ENCODE measurements at regions not wholly inside any gene's neighbourhood (a gene's known extent, or its start where the extent isn't known, plus 50 kb on each side); places are given as distances from the start of the nearest gene placed in this dataset.
"Not testable (repeated sequence)": the region's sequence is repeated elsewhere in the genome, so short reads cannot be mapped to it uniquely, and the experiment has no call there.

DNA sequence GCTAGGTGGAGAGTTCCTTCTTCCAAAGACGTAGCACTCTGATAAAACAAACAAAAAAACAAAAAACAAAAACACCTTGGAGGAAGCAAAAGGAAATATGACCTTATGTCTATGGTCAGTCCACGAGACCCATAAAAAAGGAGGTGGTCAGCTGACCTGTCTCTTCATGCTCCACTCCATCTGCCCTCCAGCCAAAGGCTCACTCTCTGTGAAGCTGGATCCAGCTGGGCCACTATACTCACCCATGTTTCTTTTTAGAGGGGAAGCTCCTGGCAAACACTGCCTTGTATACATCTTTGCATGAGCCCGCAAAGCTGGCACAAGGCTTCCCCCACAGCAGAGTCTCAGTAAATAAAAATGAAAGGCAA is 126.1 kb upstream of the CACHD1 start:
- no peaks in the 10 kb centered on the region for H3K9me3 Mint-ChIP-seq (ENCODE audit: unreplicated experiment)
- H3K27me3 Mint-ChIP-seq (ENCODE audit: unreplicated experiment): peaks cover 24% of the 10 kb centered on the region
- H3K36me3 Mint-ChIP-seq (ENCODE audit: unreplicated experiment): no peaks in the 10 kb centered on the region
- H3K4me1 Mint-ChIP-seq (ENCODE audit: unreplicated experiment): no peaks in the 10 kb centered on the region
- H3K27ac Mint-ChIP-seq (ENCODE audit: unreplicated experiment): no peak overlapping the region
- DNase-seq (ENCODE audit: extremely low spot score, unreplicated experiment): no peak
- H3K4me3 Mint-ChIP-seq (ENCODE audit: unreplicated experiment): no peak overlapping the region
- TF ChIP-seq, protein P1, sequence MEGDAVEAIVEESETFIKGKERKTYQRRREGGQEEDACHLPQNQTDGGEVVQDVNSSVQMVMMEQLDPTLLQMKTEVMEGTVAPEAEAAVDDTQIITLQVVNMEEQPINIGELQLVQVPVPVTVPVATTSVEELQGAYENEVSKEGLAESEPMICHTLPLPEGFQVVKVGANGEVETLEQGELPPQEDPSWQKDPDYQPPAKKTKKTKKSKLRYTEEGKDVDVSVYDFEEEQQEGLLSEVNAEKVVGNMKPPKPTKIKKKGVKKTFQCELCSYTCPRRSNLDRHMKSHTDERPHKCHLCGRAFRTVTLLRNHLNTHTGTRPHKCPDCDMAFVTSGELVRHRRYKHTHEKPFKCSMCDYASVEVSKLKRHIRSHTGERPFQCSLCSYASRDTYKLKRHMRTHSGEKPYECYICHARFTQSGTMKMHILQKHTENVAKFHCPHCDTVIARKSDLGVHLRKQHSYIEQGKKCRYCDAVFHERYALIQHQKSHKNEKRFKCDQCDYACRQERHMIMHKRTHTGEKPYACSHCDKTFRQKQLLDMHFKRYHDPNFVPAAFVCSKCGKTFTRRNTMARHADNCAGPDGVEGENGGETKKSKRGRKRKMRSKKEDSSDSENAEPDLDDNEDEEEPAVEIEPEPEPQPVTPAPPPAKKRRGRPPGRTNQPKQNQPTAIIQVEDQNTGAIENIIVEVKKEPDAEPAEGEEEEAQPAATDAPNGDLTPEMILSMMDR (IDR thresholded peaks at IDR 0.05): no peak

DNA sequence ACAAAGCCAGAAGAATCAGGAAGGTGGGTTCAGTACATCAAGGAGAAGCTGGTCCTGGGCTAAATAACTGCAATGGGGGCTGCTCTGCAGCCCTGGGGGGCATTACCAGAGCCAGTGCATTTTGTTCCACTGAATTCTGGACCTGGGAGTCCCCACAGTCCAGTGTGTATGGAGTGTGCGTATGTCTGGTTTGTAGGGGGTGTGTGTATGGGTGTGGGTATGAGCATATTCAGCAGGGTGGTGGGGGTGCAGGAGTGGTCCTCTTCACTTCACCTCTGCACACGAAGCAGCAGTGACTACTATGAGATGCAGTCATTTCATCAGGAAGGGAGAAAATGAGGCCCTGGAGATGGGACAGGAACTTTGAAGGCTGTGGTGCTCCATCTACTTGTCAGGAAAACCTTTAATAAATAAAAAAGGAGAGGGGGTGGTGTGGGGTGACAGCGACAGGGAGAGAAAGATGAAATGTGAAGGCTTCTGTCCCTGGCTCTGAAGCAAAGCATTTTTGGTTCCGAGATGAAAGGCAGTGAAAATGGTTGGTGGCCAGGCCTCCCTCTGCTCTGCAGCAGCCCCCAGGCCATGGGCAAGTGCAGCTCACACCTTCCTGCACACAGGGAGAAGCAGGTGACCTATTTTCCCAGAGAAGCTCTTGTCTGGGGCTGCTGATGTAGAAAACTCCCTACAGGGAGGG is 121.5 kb upstream of the CACHD1 start:
- no peak overlapping the region for H3K4me3 Mint-ChIP-seq (ENCODE audit: unreplicated experiment)
- TF ChIP-seq, protein P1 (IDR thresholded peaks at IDR 0.05): no peak
- H3K4me1 Mint-ChIP-seq (ENCODE audit: unreplicated experiment): no peaks in the 10 kb centered on the region
- peaks cover 8% of the 10 kb centered on the region for H3K27me3 Mint-ChIP-seq (ENCODE audit: unreplicated experiment)
- DNase-seq (ENCODE audit: extremely low spot score, unreplicated experiment): no peak
- H3K9me3 Mint-ChIP-seq (ENCODE audit: unreplicated experiment): no peaks in the 10 kb centered on the region
- no peak overlapping the region for H3K27ac Mint-ChIP-seq (ENCODE audit: unreplicated experiment)
- H3K36me3 Mint-ChIP-seq (ENCODE audit: unreplicated experiment): no peaks in the 10 kb centered on the region

DNA sequence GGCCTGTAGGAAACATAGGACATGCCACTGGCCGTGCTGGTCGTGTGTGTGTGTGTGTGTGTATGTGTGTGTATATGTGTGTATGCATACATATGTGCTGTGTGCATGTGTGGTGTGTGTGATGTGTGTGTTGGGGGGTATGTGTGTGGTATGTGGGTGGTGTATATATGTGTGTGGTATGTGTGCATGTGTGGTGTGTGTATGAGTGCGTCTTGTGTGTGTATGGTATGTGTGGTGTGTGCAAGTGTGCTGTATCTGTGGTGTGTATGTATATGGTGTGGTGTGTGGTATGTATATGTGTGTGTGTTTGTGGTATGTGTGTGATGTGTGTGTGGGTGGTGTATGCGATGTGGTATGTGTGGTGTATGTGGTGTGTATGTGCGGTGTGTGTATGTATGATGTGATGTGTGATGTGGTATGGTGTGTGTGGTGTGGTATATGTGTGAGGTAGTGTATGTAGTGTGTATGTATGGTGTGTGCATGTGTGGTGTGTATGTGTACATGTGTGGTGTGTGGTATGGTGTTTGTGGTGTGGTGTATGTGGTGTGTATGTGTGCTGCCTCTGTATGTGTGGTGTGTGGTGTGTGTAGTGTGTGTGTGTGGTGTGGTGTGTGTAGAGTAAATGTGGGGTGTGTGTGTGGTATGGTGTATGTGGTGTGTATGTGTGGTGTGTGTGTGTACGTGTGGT is 120.8 kb upstream of the CACHD1 start:
- H3K9me3 Mint-ChIP-seq (ENCODE audit: unreplicated experiment): no peaks in the 10 kb centered on the region
- no peaks in the 10 kb centered on the region for H3K36me3 Mint-ChIP-seq (ENCODE audit: unreplicated experiment)
- DNase-seq (ENCODE audit: extremely low spot score, unreplicated experiment): no peak
- H3K27me3 Mint-ChIP-seq (ENCODE audit: unreplicated experiment): peaks cover 12% of the 10 kb centered on the region
- no peak overlapping the region for H3K4me3 Mint-ChIP-seq (ENCODE audit: unreplicated experiment)
- no peaks in the 10 kb centered on the region for H3K4me1 Mint-ChIP-seq (ENCODE audit: unreplicated experiment)
- H3K27ac Mint-ChIP-seq (ENCODE audit: unreplicated experiment): no peak overlapping the region
- TF ChIP-seq, protein P1 (IDR thresholded peaks at IDR 0.05): no peak

DNA sequence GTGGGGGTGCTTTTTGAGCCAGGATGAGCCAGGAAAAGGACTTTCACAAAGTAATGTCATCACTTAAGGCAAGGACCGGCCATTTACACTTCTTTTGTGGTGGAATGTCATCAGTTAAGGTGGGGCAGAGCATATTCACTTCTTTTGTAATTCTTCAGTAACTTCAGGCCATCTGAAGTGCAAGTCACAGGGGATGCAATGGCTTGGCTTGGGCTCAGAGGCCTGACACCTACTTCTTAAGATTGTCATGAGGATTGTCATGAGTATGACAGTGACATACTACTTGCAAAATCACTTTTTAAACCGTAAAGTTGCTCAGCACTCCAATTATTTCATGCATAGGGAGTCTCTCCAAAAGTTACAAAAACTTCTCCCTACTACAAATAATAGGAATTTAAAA is 114.4 kb upstream of the CACHD1 start:
- H3K4me3 Mint-ChIP-seq (ENCODE audit: unreplicated experiment); DNase-seq (ENCODE audit: extremely low spot score, unreplicated experiment); H3K9me3 Mint-ChIP-seq (ENCODE audit: unreplicated experiment); H3K36me3 Mint-ChIP-seq (ENCODE audit: unreplicated experiment); H3K27ac Mint-ChIP-seq (ENCODE audit: unreplicated experiment); H3K4me1 Mint-ChIP-seq (ENCODE audit: unreplicated experiment): not testable (repeated sequence)
- H3K27me3 Mint-ChIP-seq (ENCODE audit: unreplicated experiment): peaks cover 37% of the 10 kb centered on the region

DNA sequence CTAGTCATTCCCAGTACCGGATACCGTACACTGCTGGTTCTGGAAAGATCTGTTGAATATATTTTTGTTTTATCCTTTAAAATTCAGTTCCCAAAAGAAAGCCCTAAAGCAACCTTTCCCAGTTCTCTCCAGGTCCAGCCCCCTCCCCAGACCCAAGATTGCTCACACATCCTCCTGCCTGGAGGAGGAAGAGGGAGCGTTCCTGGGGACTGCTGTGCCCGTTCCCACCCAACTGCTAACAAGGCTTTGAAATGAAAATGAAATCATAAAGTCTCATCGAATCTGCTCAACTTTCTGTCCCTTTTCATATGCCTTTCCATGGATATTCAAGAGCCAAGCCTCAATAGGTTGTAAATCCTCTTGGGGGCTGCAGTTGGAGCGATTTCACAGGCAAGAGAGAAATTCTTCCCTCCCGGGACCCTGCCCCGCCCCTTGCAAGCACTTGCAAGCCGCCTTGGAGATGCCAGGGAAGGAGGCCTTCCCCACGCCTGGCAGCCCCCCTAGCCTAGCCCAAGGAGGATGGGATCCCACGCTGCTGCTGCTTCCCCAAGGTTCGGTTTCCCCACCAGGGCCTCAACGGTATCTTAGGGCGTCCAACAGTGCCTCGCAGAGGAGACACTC is 113.2 kb upstream of the CACHD1 start:
- TF ChIP-seq, protein P1 (IDR thresholded peaks at IDR 0.05): no peak
- no peaks in the 10 kb centered on the region for H3K36me3 Mint-ChIP-seq (ENCODE audit: unreplicated experiment)
- H3K27me3 Mint-ChIP-seq (ENCODE audit: unreplicated experiment): peaks cover 48% of the 10 kb centered on the region
- no peak overlapping the region for H3K4me3 Mint-ChIP-seq (ENCODE audit: unreplicated experiment)
- no peaks in the 10 kb centered on the region for H3K9me3 Mint-ChIP-seq (ENCODE audit: unreplicated experiment)
- no peak overlapping the region for H3K27ac Mint-ChIP-seq (ENCODE audit: unreplicated experiment)
- H3K4me1 Mint-ChIP-seq (ENCODE audit: unreplicated experiment): peaks cover 2% of the 10 kb centered on the region
- DNase-seq (ENCODE audit: extremely low spot score, unreplicated experiment): no peak

Data from osteocyte (in vitro differentiated cells).